Right cardiac atrium (tissue), 5 donors: ENCODE measurements at regions not wholly inside any gene's neighbourhood (a gene's known extent, or its start where the extent isn't known, plus 50 kb on each side); places are given as distances from the start of the nearest gene placed in this dataset.

Experiments
- ATAC-seq, 2 donors: fragments of 200-7000 bp; cut with Tn5 transposase; one replicate each; pipeline versions ENCODE4 v1.8.0 to v1.9.1; 2020; ENCODE audit warnings: moderate library complexity in 2 of 2, mild to moderate bottlenecking in 1 of 2
- DNase-seq, 3 donors: peaks; one replicate each; pipeline ENCODE4 v3.0.0-alpha.2; 2020
- H3K27ac ChIP-seq: one replicate; pipeline ENCODE4 v1.5.1; 2013; ENCODE audit warnings: mild to moderate bottlenecking, low read length, control low read depth, moderate library complexity
- H3K27me3 ChIP-seq: one replicate; pipeline ENCODE4 v1.6.1; 2013; ENCODE audit not compliant: control insufficient read depth, insufficient read depth
- H3K4me1 ChIP-seq: one replicate; pipeline ENCODE4 v1.6.1; 2013; ENCODE audit warnings: low read length; ENCODE audit not compliant: control insufficient read depth, insufficient read depth
- H3K4me3 ChIP-seq: one replicate; pipeline ENCODE4 v1.5.1; 2013; ENCODE audit warnings: low read length, control low read depth
- H3K9me3 ChIP-seq: one replicate; pipeline ENCODE4 v1.6.1; 2013; ENCODE audit warnings: low read length; ENCODE audit not compliant: control insufficient read depth
- WGBS: extraction: QIAGEN DNeasy Blood & Tissue Kit; methylation state at CpG from one replicate; pipeline ENCODE4 v1.1.7; 2013; 5-methylcytosine and 5-hydroxymethylcytosine counted together
- intact Hi-C, 4 donors: fragments of 100-400 bp; cut with DNase I; formaldehyde crosslinking; loops; one replicate each; pipeline versions ENCODE4 v1.11.0 to v1.14.0; 2022 to 2023
- donor health status: healthy with polysubstance abuse.
- donor health status: DM: no; HTN: yes; CAD: no.
- donor health status: DM: no; HTN: no; CAD: no.
- donor health status: DM: no; HTN: yes; CAD: no; lungs with severe emphysema.
- donor health status: DM: yes; HTN: yes; CAD: no.

DNA sequence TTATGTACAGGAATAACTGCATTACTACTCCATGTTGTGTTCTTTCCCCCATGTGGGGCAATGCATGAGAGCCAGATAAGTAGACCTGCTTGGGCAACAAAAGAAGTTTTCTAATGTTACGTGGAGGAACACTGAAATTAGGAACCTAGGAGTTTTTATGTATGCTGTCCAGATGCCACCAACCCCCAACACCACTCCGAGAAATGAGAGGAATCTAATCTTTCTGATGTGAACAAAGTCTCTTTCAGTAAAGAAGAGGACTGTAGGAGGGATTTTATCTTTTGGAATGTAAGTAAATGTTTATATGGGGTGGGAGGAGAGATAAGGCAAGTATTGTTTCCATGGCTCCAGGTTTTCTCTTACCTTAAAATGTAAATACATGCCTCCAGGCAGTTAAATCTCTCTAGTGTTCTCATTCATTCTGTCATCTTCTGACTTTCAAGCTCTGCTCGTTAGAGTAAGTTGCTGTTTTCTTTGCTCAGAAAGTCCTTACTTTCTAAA is 820.6 kb downstream of the PCDH17 start:
- no peak overlapping the region for H3K4me3 ChIP-seq
- 59% methylated on average over 3 of the region's 3 CpGs for WGBS
- DNase-seq, result no peak
- no peak overlapping the region for H3K27ac ChIP-seq
- intact Hi-C loops, result no loop called here
- H3K9me3 ChIP-seq, result no peaks in the 10 kb centered on the region
- no peaks in the 10 kb centered on the region for H3K27me3 ChIP-seq
- ATAC-seq, result no peak
- no peaks in the 10 kb centered on the region for H3K4me1 ChIP-seq

DNA sequence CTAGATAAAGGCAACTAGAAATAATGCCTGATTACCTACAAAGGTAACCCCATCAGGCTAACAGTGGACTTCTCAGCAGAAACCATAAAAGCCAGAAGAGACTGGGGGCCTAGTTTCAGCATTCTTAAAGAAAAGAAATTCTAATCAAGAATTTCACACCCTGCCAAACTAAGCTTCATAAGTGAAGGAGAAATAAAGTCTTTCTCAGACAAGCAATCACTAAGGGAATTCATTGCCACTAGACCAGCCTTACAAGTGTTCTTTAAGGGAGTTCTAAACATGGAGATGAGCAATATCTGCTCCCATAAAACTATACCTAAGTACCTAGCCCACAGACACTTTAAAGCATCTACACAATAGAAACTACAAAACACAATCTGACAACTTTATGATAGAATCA is 823.5 kb downstream of the PCDH17 start:
- intact Hi-C loops, result no loop called here
- H3K27ac ChIP-seq, result no peak overlapping the region
- H3K27me3 ChIP-seq, result no peaks in the 10 kb centered on the region
- ATAC-seq (no peak), DNase-seq (no peak)
- H3K4me1 ChIP-seq, result no peaks in the 10 kb centered on the region
- H3K9me3 ChIP-seq, result no peaks in the 10 kb centered on the region
- no peak overlapping the region for H3K4me3 ChIP-seq

DNA sequence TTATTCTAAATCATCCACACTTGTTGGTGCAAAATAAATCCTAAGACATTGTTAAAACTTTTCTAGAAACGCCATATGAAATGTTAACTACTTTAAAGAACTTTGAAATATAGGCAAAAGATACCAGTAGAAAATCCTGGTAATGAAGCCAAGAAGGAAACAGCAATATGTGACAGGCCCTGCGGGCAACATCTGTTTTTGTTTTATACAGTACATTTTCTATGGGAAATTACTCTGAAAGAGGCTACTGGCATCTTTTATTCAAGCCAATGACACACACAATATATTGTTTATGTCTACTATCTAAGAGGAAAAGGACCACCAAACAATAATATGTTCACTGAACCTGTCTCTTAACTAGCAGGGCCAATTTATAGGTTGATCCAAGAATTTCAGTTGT is 829.7 kb downstream of the PCDH17 start:
- WGBS, result 69% methylated on average over 2 of the region's 2 CpGs
- intact Hi-C loops, result no loop called here
- ATAC-seq, result no peak
- H3K4me3 ChIP-seq, result no peak overlapping the region
- H3K27me3 ChIP-seq, result no peaks in the 10 kb centered on the region
- H3K27ac ChIP-seq, result no peak overlapping the region
- H3K4me1 ChIP-seq, result no peaks in the 10 kb centered on the region
- no peaks in the 10 kb centered on the region for H3K9me3 ChIP-seq
- DNase-seq, result no peak

DNA sequence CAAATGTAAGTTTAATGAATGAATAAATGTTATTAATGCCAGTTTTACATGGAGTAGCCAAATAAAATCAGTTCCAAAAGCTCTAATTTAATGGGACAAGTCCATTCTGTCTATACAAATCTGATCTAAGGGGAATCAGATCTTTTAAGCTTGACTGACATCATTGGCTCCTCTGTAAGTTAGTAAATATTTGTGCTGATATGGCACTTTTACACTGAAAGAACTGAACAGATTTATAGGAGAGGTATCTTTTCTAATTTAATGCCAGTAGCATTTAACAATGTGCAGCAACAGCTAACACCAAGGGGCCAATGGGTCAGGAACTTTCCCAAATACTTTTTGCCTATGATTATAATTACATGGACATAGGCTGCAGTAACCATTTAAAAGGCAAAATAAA is 832.3 kb downstream of the PCDH17 start:
- DNase-seq (no peak), ATAC-seq (no peak)
- no peak overlapping the region for H3K4me3 ChIP-seq
- no peaks in the 10 kb centered on the region for H3K4me1 ChIP-seq
- no peaks in the 10 kb centered on the region for H3K9me3 ChIP-seq
- H3K27me3 ChIP-seq, result no peaks in the 10 kb centered on the region
- no peak overlapping the region for H3K27ac ChIP-seq
- intact Hi-C loops, result no loop called here

DNA sequence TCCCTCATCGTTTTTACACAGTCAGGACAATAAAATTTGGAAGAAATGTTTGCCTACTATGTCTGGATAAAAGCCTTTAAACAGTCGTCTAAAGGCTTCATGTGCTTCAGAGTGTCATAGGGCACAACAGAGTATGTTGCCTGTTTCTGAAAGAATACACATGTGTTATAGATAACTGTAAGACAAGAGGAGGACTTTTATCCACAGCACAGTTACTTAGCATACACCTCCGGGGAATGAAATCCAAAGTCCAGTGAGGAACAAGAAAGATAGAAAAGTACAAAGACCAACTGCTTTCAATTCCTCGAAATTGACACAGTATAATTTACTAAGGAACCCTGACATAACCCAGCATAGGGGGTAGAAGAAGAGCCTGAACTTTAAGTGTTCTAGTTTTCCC is 835.6 kb downstream of the PCDH17 start:
- H3K27me3 ChIP-seq, result no peaks in the 10 kb centered on the region
- H3K4me3 ChIP-seq, result no peak overlapping the region
- H3K9me3 ChIP-seq, result no peaks in the 10 kb centered on the region
- DNase-seq (no peak), ATAC-seq (no peak)
- H3K27ac ChIP-seq, result no peak overlapping the region
- no peaks in the 10 kb centered on the region for H3K4me1 ChIP-seq
- 72% methylated on average over 4 of the region's 4 CpGs for WGBS
- intact Hi-C loops, result no loop called here

DNA sequence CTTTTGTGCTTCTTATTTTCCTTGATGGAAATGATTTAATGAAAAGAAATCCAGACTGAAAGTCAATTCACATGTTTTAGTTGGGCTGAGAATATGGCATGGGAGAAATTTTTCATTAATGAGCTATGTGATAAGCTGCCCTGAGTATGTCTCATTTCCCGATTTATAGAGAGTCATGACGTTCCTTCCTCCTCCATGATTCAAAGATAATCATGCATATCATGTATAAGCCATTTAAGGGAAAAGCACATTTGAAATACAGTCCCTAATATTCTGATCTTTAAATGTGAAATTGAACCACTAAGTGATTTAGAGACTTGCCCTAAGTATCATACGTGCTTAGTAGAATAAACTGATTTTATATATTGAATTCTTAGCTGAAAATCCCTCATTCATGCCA is 840.9 kb downstream of the PCDH17 start:
- H3K27me3 ChIP-seq, result no peaks in the 10 kb centered on the region
- intact Hi-C loops, result no loop called here
- no peaks in the 10 kb centered on the region for H3K4me1 ChIP-seq
- DNase-seq, result no peak
- H3K9me3 ChIP-seq, result no peaks in the 10 kb centered on the region
- no peak overlapping the region for H3K27ac ChIP-seq
- no peak overlapping the region for H3K4me3 ChIP-seq
- 70% methylated on average over 3 of the region's 3 CpGs for WGBS
- no peak for ATAC-seq

DNA sequence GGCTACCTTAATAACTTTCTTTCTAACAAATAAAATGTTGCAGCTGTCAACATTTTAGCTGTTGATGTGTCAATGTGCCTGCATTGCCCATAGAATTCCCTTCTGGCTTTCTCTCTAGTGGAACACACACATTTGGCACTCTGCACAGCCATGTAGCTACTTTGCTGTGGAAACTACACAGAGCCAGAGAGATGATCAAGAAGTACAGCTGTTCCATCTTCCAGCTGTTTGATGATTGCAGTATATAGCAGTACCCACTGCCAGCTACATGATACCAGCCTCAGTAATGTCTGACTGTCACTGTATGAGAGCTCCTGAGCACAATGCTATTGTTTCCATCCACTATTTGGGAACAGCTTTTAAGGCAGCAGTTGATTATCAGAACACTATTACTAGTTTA is 843.0 kb downstream of the PCDH17 start:
- no peaks in the 10 kb centered on the region for H3K9me3 ChIP-seq
- ATAC-seq, result no peak
- H3K27me3 ChIP-seq, result no peaks in the 10 kb centered on the region
- no peak overlapping the region for H3K27ac ChIP-seq
- H3K4me3 ChIP-seq, result no peak overlapping the region
- intact Hi-C loops, result no loop called here
- no peaks in the 10 kb centered on the region for H3K4me1 ChIP-seq
- no peak for DNase-seq

DNA sequence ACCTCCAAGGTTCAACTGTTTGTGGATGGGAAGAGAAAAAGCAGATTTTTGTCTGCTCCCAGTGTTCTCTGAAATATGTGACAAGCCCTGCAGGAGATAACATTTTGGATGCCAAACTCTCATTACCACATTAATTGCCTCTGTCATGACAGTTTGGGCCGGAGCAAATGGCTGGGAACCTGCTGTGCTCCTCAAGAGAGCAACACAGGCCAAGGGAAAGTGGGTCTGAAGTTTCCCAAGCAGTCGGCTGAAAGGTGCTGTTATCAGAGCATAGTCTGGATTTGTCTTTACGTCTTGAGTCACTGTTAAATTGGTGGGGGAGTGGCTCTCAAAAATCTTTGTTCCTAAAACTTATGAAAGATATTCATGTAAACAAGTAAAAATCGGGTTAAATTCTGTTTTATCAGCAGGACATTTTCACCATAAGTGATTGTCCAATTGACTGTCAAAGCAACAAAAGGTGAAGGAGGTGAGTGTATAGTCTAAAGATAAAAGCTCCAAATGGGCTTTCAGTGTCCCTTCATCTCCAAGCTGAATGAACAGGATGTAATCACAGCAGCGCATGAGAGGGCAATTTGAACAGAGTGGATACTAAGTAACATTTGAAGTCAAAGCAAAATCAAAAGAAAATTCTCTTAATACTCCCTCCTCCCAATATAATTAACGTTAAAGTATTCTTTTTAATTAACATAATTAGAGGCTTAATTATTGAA is 844.8 kb downstream of the PCDH17 start:
- Histone ChIP-seq H3K27me3 (no peaks in the 10 kb centered on the region), H3K4me1 (no peaks in the 10 kb centered on the region), H3K27ac (no peak overlapping the region), H3K4me3 (no peak overlapping the region), H3K9me3 (no peaks in the 10 kb centered on the region)
- WGBS, result 57% methylated on average over 6 of the region's 6 CpGs
- ATAC-seq, result no peak
- DNase-seq, result no peak
- intact Hi-C loops, result no loop called here

DNA sequence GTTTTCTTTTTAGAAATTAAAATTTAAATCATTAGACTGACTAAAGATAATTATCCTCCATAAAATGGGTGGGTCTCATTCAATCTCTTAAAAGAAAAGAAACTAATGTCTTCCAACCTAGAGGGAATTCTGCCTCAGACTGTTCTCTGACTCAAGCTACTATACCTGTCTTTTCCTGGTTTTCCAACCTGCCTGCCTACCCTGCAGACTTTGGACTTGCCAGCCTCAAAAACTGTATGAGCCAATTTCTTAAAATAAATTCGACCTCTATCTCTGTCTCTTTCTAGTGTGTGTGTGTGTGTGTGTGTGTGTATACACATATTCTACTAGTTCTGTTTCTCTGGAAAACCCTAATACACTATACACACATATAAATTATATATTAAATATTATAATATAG is 847.3 kb downstream of the PCDH17 start:
- intact Hi-C loops, result no loop called here
- 33% methylated on average over 1 of the region's 1 CpG for WGBS
- DNase-seq (no peak), ATAC-seq (no peak)
- H3K4me3 ChIP-seq, result no peak overlapping the region
- no peak overlapping the region for H3K27ac ChIP-seq
- H3K27me3 ChIP-seq, result no peaks in the 10 kb centered on the region
- H3K4me1 ChIP-seq, result no peaks in the 10 kb centered on the region
- no peaks in the 10 kb centered on the region for H3K9me3 ChIP-seq

DNA sequence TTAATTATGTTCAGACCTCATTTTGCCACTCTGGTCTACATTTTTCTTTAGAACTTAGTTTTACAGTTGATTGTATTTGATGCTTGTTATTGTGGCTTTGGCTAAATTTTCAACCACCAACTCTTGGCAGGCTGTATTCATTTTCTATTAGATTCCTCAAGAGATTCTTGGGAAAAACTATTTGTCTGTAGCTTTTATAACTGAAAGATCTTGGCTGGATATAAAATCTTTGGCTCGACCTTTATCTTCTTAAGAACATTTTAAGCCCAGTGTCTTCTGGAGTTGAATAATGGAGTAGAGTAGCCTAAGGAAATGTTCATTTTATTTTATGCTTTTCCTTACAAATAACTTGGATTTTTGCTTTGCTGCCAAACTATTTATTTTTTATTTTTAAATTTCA is 848.5 kb downstream of the PCDH17 start:
- Histone ChIP-seq H3K27me3 (no peaks in the 10 kb centered on the region), H3K4me1 (no peaks in the 10 kb centered on the region), H3K4me3 (no peak overlapping the region), H3K9me3 (no peaks in the 10 kb centered on the region), H3K27ac (no peak overlapping the region)
- intact Hi-C loops, result no loop called here
- 55% methylated on average over 1 of the region's 1 CpG for WGBS
- ATAC-seq, result no peak
- no peak for DNase-seq

DNA sequence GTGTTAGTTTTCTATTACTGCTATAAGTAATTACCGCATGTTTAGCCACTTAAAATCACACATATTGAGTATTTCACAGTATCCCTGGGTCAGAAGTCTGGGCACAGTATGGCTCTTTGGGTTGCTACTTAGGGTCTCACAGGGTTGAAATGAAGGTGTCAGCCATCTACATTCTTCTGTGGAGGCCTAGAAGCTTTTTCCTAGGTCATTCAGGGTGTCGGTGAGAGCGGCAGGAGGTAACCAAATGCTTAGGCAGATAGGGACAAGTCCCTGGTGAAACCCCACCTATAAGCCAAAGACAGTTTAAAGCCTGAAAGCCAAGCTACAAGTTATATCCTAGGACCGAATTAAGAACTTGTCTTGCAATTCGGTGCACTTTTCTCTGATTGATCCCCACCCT is 856.7 kb downstream of the PCDH17 start:
- Histone ChIP-seq H3K27me3 (no peaks in the 10 kb centered on the region), H3K4me1 (no peaks in the 10 kb centered on the region), H3K9me3 (no peaks in the 10 kb centered on the region), H3K4me3 (no peak overlapping the region), H3K27ac (no peak overlapping the region)
- intact Hi-C loops, result no loop called here
- no peak for DNase-seq
- no peak for ATAC-seq
- WGBS, result 90% methylated on average over 5 of the region's 5 CpGs

DNA sequence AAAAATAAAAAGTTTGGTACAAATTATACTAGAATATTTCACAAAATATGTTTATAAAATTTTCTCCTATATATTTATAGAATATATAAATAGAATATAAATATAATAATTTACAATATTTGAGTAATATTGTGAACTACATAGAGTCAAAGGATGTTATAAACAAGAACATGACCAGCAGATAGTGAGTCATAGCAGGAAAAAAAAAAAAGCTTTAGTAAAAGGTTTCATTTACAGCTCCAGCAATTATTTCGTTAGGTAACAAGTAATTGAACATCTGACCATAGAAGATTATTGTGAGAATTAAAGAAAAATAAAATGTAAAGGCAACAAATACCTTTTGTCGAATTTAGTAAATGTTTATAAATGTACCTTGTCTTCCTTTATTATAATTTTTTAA is 864.1 kb downstream of the PCDH17 start:
- intact Hi-C loops, result no loop called here
- no peaks in the 10 kb centered on the region for H3K9me3 ChIP-seq
- WGBS, result 84% methylated on average over 2 of the region's 2 CpGs
- no peak overlapping the region for H3K4me3 ChIP-seq
- H3K4me1 ChIP-seq, result no peaks in the 10 kb centered on the region
- no peak overlapping the region for H3K27ac ChIP-seq
- ATAC-seq (no peak), DNase-seq (no peak)
- H3K27me3 ChIP-seq, result no peaks in the 10 kb centered on the region
